Pancreas (tissue), 10 donors: ENCODE measurements at regions not wholly inside any gene's neighbourhood (a gene's known extent, or its start where the extent isn't known, plus 50 kb on each side); places are given as distances from the start of the nearest gene placed in this dataset.
A peak's percentile ranks its signal among the peaks of the same experiment; 100 is the strongest.

Source experiments
- ATAC-seq, 4 donors: fragments of 200-7000 bp; cut with Tn5 transposase; one replicate each; pipeline versions ENCODE4 v1.8.0 to v1.9.1; 2020; ENCODE audit warnings: mild to moderate bottlenecking in 4 of 4, moderate library complexity in 4 of 4
- DNase-seq, 6 donors: peaks; one replicate each; pipeline ENCODE4 v3.0.0-alpha.2; 2020
- FAIRE-seq: peaks from 2 replicates; lab custom pipeline; 2012; peaks lifted over from hg19 to GRCh38; lab: Jason Lieb, UNC
- H3K27ac ChIP-seq, 4 donors: fragments of 200-600 bp; sonication (generic); 1 replicate in 3 of 4; 2 replicates in 1 of 4; pipeline versions ENCODE4 v1.5.0 to v1.8.0; 2020
- H3K27me3 ChIP-seq, 4 donors: fragments of 200-600 bp; one replicate each; pipeline ENCODE4 v1.8.0; 2021
- H3K36me3 ChIP-seq, 3 donors: fragments of 200-600 bp; sonication (generic) in 1 of 3; one replicate each; pipeline versions ENCODE4 v1.5.0 to v1.8.0; 2020 to 2021
- H3K4me1 ChIP-seq, 3 donors: fragments of 200-600 bp; one replicate each; pipeline ENCODE4 v1.8.0; 2021
- H3K4me3 ChIP-seq, 4 donors: fragments of 200-600 bp; sonication (generic) in 2 of 4; one replicate each; pipeline versions ENCODE4 v1.5.0 to v1.8.0; 2020 to 2021
- H3K9me3 ChIP-seq, 4 donors: fragments of 200-600 bp; one replicate each; pipeline ENCODE4 v1.8.0; 2021
- WGBS, 2 donors: extraction: QIAGEN DNeasy Blood & Tissue Kit; methylation state at CpG; one replicate each; pipeline ENCODE4 v1.1.7; 2013; 5-methylcytosine and 5-hydroxymethylcytosine counted together
- intact Hi-C, 3 donors: fragments of 100-400 bp; cut with DNase I; formaldehyde crosslinking; loops; one replicate each; pipeline versions ENCODE4 v1.11.1 to v1.14.2; 2022
- TF ChIP-seq, protein P1 (sequence below), 4 donors: fragments of 200-600 bp; sonication (generic) in 3 of 4; IDR thresholded peaks; one replicate each; pipeline versions ENCODE4 v1.5.0 to v1.8.0; 2021; ENCODE audit warnings: antibody characterized with exemption in 4 of 4
- donor health status: healthy with polysubstance abuse.
- donor health status: DM: no; HTN: no; CAD: no; lungs with moderate emphysema.
- donor health status: DM: no; HTN: no; CAD: no.
- donor health status: control.
- donor health status: control.
- donor health status: Bipolar disorder and iron deficiency.
- donor health status: DM: yes; HTN: yes; CAD: no.
- donor health status: DM: no; HTN: no; CAD: no.
- donor health status: DM: no; HTN: no; CAD: no.
- donor health status: DM: yes; HTN: yes; CAD: no.

DNA sequence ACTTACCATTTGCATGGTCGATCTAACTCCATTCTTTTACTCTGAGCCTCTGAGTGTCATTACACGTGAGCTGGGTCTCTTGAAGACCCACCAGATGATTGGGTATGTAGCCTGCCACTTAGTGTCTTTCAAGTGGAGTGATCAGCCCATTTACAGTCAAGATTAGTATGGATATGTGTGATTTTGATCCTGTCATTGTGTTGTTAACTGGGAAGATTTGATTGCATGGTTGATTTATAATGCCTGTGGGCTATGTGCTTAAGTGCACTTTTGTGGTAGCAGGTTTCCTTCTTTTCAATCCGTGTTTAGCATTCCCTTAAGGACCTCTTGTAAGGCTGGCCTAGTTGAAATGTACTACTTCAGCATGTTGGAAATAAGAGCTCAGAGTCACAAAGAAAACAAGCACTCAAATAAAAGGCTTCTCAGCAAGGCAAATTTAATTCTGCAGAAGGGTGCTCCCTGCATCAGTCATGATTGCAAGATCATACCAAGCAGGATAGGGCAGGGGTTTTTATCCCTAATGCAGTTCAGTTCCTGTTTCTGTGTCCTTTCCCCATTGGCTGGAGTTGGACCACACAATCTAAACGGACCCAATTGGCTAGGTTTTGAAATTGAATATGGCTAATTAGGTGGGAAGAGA, 230.7 kb upstream of the SYT4 start:
- no peaks in the 10 kb centered on the region for H3K9me3 ChIP-seq
- DNase-seq (no peak), FAIRE-seq (no peak), ATAC-seq (no peak)
- TF ChIP-seq, protein P1, sequence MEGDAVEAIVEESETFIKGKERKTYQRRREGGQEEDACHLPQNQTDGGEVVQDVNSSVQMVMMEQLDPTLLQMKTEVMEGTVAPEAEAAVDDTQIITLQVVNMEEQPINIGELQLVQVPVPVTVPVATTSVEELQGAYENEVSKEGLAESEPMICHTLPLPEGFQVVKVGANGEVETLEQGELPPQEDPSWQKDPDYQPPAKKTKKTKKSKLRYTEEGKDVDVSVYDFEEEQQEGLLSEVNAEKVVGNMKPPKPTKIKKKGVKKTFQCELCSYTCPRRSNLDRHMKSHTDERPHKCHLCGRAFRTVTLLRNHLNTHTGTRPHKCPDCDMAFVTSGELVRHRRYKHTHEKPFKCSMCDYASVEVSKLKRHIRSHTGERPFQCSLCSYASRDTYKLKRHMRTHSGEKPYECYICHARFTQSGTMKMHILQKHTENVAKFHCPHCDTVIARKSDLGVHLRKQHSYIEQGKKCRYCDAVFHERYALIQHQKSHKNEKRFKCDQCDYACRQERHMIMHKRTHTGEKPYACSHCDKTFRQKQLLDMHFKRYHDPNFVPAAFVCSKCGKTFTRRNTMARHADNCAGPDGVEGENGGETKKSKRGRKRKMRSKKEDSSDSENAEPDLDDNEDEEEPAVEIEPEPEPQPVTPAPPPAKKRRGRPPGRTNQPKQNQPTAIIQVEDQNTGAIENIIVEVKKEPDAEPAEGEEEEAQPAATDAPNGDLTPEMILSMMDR (IDR thresholded peaks at IDR 0.05) = no peak
- H3K4me3 ChIP-seq = no peak overlapping the region
- no peak overlapping the region for H3K27ac ChIP-seq
- H3K4me1 ChIP-seq = no peaks in the 10 kb centered on the region
- no peaks in the 10 kb centered on the region for H3K27me3 ChIP-seq
- intact Hi-C loops = no loop called here
- WGBS, 2 donors = 62 to 76% methylated on average over 4 of the region's 4 CpGs
- H3K36me3 ChIP-seq = no peaks in the 10 kb centered on the region

DNA sequence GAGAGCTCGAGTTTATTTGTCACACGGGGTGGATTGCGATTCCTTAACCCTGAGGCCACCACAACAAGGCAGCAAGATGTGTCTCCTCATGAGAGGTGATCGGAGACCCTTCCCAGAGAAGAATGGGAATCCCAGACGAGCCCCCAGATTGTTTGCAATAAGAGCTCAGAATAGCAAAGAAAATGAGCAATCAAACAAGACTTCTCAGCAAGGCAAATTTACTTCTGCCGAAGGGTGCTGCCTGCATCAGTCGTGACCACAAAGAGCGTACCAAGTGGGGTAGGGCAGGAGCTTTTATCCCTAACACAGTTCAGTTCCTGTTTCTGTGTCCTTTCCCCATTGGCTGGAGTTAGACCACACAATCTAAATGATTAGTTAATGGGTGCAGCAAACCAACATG, 237.5 kb upstream of the SYT4 start:
- H3K27me3 ChIP-seq = no peaks in the 10 kb centered on the region
- intact Hi-C loops = no loop called here
- H3K36me3 ChIP-seq = no peaks in the 10 kb centered on the region
- H3K4me3 ChIP-seq = no peak overlapping the region
- 77 to 90% methylated on average over 8 of the region's 8 CpGs for WGBS, 2 donors
- FAIRE-seq (no peak), DNase-seq (no peak), ATAC-seq (no peak)
- no peaks in the 10 kb centered on the region for H3K4me1 ChIP-seq
- no peaks in the 10 kb centered on the region for H3K9me3 ChIP-seq
- no peak overlapping the region for H3K27ac ChIP-seq
- TF ChIP-seq, protein P1 (IDR thresholded peaks at IDR 0.05) = no peak

DNA sequence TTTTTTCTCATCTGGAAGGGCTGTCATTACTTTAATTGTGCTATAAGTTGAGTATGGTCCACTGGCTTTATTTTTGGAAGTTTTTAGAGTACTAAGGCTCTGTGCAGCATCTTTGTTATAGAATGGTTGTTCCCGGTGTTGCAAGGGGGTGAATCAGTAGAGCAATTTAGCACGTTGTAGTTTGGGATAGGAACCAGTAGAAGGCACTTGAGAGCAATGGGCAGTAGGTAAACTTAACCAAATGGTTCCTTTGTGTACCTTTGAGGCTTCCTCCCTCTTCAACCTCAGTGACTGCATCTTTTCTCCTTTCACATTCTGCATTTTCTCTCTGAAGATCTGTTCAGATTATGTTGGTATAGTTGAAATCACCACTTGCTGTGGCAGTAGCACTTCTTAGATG, 238.2 kb upstream of the SYT4 start:
- no peak for ATAC-seq
- Histone ChIP-seq H3K36me3 (no peaks in the 10 kb centered on the region), H3K4me3 (no peak overlapping the region), H3K27ac (no peak overlapping the region), H3K9me3 (no peaks in the 10 kb centered on the region), H3K27me3 (no peaks in the 10 kb centered on the region), H3K4me1 (no peaks in the 10 kb centered on the region)
- DNase-seq = no peak
- FAIRE-seq = no peak
- 73 to 82% methylated on average over 2 of the region's 2 CpGs for WGBS, 2 donors
- intact Hi-C loops = no loop called here
- TF ChIP-seq, protein P1 (IDR thresholded peaks at IDR 0.05) = no peak

DNA sequence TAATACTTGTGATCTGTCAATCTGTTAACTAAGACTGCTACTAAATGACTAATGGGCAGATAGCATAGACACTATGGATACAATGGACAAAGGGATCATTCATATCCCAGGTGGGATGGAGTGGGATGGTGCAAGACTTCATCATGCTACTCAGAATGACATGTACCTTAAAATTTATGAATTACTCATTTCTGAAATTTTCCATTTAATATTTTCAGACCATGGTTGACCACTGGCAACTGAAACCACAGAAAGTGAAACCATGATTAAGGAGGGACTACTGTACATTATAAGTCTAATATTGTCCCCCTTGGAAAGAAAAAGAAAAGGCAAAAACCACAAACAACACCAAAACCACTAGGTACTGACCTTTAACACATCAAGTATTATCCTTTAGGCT, 247.0 kb upstream of the SYT4 start:
- FAIRE-seq = no peak
- ATAC-seq = no peak
- Histone ChIP-seq H3K27me3 (no peaks in the 10 kb centered on the region), H3K27ac (no peak overlapping the region), H3K4me3 (no peak overlapping the region), H3K36me3 (no peaks in the 10 kb centered on the region), H3K4me1 (peaks cover 0 to 3% (median 0%) of the 10 kb centered on the region in 3 donors), H3K9me3 (no peaks in the 10 kb centered on the region)
- intact Hi-C loops = no loop called here
- TF ChIP-seq, protein P1 (IDR thresholded peaks at IDR 0.05) = no peak
- no peak for DNase-seq

DNA sequence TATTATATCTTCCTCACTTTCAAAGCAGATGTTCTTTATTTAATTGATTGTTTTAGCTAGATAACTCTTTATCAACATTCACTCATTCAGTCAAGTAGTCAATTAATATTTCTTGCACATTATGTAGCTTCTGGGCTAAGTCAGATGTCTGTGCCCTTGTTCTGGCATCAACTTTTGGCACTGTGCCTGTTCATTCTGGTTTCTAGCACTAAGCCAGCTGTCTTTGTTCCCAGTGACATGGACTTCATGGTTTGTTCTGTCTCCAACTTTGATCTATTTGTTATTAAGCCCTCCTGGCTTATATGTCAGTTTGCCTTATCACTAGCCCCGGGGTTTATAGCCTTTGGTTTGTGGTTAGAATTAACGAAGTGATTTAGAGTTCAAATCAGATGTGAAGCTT, 247.9 kb upstream of the SYT4 start:
- DNase-seq = peak in 4 of 6 donors; percentile 39 to 78 (median 67)
- ATAC-seq = peak; percentile 79 to 96 (median 92)
- no peak for FAIRE-seq
- TF ChIP-seq, protein P1 (IDR thresholded peaks at IDR 0.05) = no peak
- Histone ChIP-seq H3K4me1 (peaks cover 0 to 3% (median 0%) of the 10 kb centered on the region in 3 donors), H3K27me3 (no peaks in the 10 kb centered on the region), H3K4me3 (no peak overlapping the region), H3K27ac (no peak overlapping the region), H3K36me3 (no peaks in the 10 kb centered on the region), H3K9me3 (no peaks in the 10 kb centered on the region)
- intact Hi-C loops = no loop called here
- 6% methylated on average over 2 of the region's 2 CpGs for WGBS, 2 donors
